ENCODE measurements at regions not wholly inside any gene's neighbourhood (a gene's known extent, or its start where the extent isn't known, plus 50 kb on each side); places are given as distances from the start of the nearest gene placed in this dataset.

DNA sequence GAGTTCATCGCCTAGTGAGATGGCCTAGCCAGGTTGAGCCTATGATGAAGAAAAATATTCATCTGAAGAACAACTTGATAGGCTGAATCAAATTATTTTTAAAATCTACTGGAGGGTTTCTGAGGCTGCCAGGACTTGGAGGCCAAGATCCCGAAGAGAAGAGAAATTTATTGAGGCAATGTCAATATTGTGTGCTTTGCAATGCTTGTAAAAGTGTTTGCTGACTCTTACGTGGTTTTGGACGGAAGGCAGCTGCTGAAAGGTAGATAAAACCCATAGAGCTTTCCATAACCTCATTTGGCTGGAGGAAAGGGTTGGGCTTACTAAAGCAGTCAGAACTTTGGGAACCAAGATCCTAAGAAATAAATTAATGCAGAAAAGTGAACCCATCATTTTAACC, 361.0 kb upstream of the IL12A start:
- H3K4me1 ChIP-seq (ENCODE audit: control insufficient read depth in 2 of 2, insufficient read depth in 2 of 2, low read length in 2 of 2): no peaks in the 10 kb centered on the region
- H3K4me3 ChIP-seq (ENCODE audit: low read length in 2 of 2): no peak overlapping the region
- no peaks in the 10 kb centered on the region for H3K9me3 ChIP-seq (ENCODE audit: control insufficient read depth in 2 of 2, insufficient read depth in 1 of 2, low read length in 1 of 2)
- H3K27me3 ChIP-seq (ENCODE audit: control insufficient read depth in 2 of 2, insufficient read depth in 1 of 2, low read length in 1 of 2): no peaks in the 10 kb centered on the region
- H3K27ac ChIP-seq (ENCODE audit: low read depth in 1 of 2, low read length in 1 of 2): no peak overlapping the region
- DNase-seq (ENCODE audit: low read depth in 6 of 9, low spot score in 9 of 9): no peak
- 88% methylated on average over 4 of the region's 4 CpGs for WGBS
- H3K36me3 ChIP-seq (ENCODE audit: control insufficient read depth in 2 of 2, insufficient read depth in 2 of 2, low read length in 1 of 2): no peaks in the 10 kb centered on the region

DNA sequence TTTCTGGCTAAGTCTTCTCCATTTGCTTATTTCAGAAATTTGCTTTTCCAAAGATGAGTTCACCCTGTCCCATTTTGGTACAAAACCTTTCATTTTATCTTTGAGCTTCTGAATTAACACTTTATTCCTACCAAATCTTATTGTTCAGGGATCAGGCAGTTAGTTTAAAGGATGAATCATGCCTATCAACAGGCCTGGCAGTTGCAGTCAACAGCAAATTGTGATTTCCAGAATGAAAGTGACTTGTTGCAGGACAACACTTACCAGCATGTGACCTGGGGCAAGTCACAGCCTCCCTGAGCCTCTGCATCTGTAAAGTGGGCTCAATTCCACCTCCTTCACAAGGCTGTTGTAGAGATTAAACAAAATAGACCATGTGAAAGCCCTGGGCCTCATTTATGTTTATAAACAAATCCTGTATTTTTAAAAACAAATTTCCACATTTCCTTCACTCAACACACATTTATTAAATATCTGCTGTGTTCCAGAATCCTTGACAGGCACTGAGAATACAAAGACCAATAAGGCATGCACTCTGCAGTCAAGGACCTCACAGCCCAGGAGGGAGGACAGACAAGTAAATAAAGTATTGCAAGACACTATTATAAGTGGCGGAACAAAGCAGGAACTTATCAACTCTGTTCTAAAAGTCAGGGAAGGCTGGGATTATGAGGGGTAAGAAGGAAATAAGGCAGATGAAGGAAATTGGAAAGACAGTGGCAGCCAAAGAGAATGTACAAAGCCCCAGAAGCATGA, 359.1 kb upstream of the IL12A start:
- 100% methylated on average over 1 of the region's 1 CpG for WGBS
- H3K4me3 ChIP-seq (ENCODE audit: low read length in 2 of 2): no peak overlapping the region
- no peak overlapping the region for H3K27ac ChIP-seq (ENCODE audit: low read depth in 1 of 2, low read length in 1 of 2)
- H3K4me1 ChIP-seq (ENCODE audit: control insufficient read depth in 2 of 2, insufficient read depth in 2 of 2, low read length in 2 of 2): no peaks in the 10 kb centered on the region
- H3K36me3 ChIP-seq (ENCODE audit: control insufficient read depth in 2 of 2, insufficient read depth in 2 of 2, low read length in 1 of 2): no peaks in the 10 kb centered on the region
- H3K9me3 ChIP-seq (ENCODE audit: control insufficient read depth in 2 of 2, insufficient read depth in 1 of 2, low read length in 1 of 2): no peaks in the 10 kb centered on the region
- DNase-seq (ENCODE audit: low read depth in 6 of 9, low spot score in 9 of 9): no peak
- no peaks in the 10 kb centered on the region for H3K27me3 ChIP-seq (ENCODE audit: control insufficient read depth in 2 of 2, insufficient read depth in 1 of 2, low read length in 1 of 2)

DNA sequence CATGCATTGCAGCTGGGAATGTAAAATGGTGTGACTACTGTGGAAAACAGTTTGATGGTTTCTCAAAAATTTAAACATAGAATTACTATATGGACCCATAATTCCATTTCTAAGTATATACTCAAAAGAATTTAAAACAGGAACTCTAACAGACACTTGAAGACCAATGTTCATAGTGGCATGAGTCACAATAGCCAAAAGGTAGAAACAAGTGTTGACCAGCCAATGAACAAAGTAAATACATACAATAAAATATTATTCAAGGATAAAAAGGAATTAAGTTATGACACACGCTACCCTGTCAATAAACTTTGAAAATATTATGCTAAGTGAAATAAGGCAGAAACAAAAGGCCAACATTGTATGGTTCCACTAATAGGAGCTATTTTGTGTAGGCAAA, 357.4 kb upstream of the IL12A start:
- Histone ChIP-seq H3K36me3 (ENCODE audit: control insufficient read depth in 2 of 2, insufficient read depth in 2 of 2, low read length in 1 of 2) (no peaks in the 10 kb centered on the region), H3K9me3 (ENCODE audit: control insufficient read depth in 2 of 2, insufficient read depth in 1 of 2, low read length in 1 of 2) (no peaks in the 10 kb centered on the region), H3K4me3 (ENCODE audit: low read length in 2 of 2) (no peak overlapping the region), H3K4me1 (ENCODE audit: control insufficient read depth in 2 of 2, insufficient read depth in 2 of 2, low read length in 2 of 2) (no peaks in the 10 kb centered on the region), H3K27me3 (ENCODE audit: control insufficient read depth in 2 of 2, insufficient read depth in 1 of 2, low read length in 1 of 2) (no peaks in the 10 kb centered on the region), H3K27ac (ENCODE audit: low read depth in 1 of 2, low read length in 1 of 2) (no peak overlapping the region)
- DNase-seq (ENCODE audit: low read depth in 6 of 9, low spot score in 9 of 9): no peak
- 97% methylated on average over 1 of the region's 1 CpG for WGBS

DNA sequence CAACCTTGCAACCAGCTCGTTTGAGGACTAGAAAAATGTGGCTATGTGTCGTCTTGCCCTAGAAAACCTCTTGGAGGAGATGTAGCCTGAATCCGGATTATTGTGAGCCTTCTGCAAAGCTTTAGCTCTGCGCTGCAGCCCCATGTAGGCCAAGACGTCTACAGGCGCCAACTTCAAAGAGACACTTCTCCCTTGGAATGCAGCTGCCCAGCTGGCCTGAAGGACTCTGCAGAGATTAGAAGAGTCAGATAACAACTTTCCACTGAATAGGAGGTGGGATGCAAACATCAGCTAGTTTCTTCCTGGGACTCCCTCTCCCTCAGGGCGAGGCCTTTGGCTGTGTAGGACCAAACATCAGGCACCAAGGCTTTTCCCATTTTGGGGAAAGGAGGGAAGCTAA, 356.5 kb upstream of the IL12A start:
- no peak overlapping the region for H3K4me3 ChIP-seq (ENCODE audit: low read length in 2 of 2)
- no peaks in the 10 kb centered on the region for H3K27me3 ChIP-seq (ENCODE audit: control insufficient read depth in 2 of 2, insufficient read depth in 1 of 2, low read length in 1 of 2)
- 83% methylated on average over 7 of the region's 7 CpGs for WGBS
- no peaks in the 10 kb centered on the region for H3K9me3 ChIP-seq (ENCODE audit: control insufficient read depth in 2 of 2, insufficient read depth in 1 of 2, low read length in 1 of 2)
- no peaks in the 10 kb centered on the region for H3K4me1 ChIP-seq (ENCODE audit: control insufficient read depth in 2 of 2, insufficient read depth in 2 of 2, low read length in 2 of 2)
- DNase-seq (ENCODE audit: low read depth in 6 of 9, low spot score in 9 of 9): no peak
- no peaks in the 10 kb centered on the region for H3K36me3 ChIP-seq (ENCODE audit: control insufficient read depth in 2 of 2, insufficient read depth in 2 of 2, low read length in 1 of 2)
- H3K27ac ChIP-seq (ENCODE audit: low read depth in 1 of 2, low read length in 1 of 2): no peak overlapping the region

DNA sequence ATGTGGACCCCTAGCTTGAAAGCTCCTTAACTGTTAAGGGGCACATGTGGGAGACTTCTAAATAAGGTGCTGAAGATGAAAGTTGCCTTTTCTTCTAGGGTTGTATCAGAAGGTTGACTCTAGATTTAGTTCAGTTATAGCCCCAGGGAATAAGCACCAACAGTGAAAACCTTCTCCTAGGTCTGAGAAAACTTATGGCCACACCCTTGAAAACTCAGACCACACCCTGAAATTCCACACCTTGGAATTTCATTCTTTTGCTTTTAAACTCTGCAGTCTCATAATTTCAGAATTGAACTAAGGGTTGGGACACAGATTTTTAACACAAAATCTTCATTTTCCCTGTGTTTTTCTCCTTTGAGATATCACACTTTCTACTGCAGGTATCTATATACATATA, 355.8 kb upstream of the IL12A start:
- Histone ChIP-seq H3K36me3 (ENCODE audit: control insufficient read depth in 2 of 2, insufficient read depth in 2 of 2, low read length in 1 of 2) (no peaks in the 10 kb centered on the region), H3K4me3 (ENCODE audit: low read length in 2 of 2) (no peak overlapping the region), H3K4me1 (ENCODE audit: control insufficient read depth in 2 of 2, insufficient read depth in 2 of 2, low read length in 2 of 2) (no peaks in the 10 kb centered on the region), H3K27ac (ENCODE audit: low read depth in 1 of 2, low read length in 1 of 2) (no peak overlapping the region), H3K9me3 (ENCODE audit: control insufficient read depth in 2 of 2, insufficient read depth in 1 of 2, low read length in 1 of 2) (no peaks in the 10 kb centered on the region), H3K27me3 (ENCODE audit: control insufficient read depth in 2 of 2, insufficient read depth in 1 of 2, low read length in 1 of 2) (no peaks in the 10 kb centered on the region)
- no peak for DNase-seq (ENCODE audit: low read depth in 6 of 9, low spot score in 9 of 9)

DNA sequence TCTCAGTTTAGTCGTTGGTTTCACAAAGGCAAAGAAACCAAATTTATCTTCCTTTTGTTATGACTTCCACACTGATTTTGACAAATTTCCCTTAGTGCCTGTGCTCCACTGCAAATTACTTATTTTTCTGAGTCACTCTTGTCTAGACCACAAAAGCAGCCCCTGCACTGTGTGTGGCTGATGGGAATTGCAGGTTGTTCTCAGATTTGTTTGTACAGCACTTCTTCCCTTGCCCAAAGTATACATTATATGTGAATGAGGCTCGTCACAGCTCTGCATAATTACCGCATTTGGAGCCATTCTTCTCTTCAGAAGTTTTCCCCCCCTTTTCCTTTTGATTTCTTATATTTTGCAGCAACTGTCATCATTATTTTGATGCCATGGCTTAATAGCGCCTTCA, 354.2 kb upstream of the IL12A start:
- Histone ChIP-seq H3K27me3 (ENCODE audit: control insufficient read depth in 2 of 2, insufficient read depth in 1 of 2, low read length in 1 of 2) (no peaks in the 10 kb centered on the region), H3K9me3 (ENCODE audit: control insufficient read depth in 2 of 2, insufficient read depth in 1 of 2, low read length in 1 of 2) (no peaks in the 10 kb centered on the region), H3K4me1 (ENCODE audit: control insufficient read depth in 2 of 2, insufficient read depth in 2 of 2, low read length in 2 of 2) (no peaks in the 10 kb centered on the region), H3K27ac (ENCODE audit: low read depth in 1 of 2, low read length in 1 of 2) (no peak overlapping the region), H3K4me3 (ENCODE audit: low read length in 2 of 2) (no peak overlapping the region), H3K36me3 (ENCODE audit: control insufficient read depth in 2 of 2, insufficient read depth in 2 of 2, low read length in 1 of 2) (no peaks in the 10 kb centered on the region)
- WGBS: 67% methylated on average over 4 of the region's 4 CpGs
- no peak for DNase-seq (ENCODE audit: low read depth in 6 of 9, low spot score in 9 of 9)

DNA sequence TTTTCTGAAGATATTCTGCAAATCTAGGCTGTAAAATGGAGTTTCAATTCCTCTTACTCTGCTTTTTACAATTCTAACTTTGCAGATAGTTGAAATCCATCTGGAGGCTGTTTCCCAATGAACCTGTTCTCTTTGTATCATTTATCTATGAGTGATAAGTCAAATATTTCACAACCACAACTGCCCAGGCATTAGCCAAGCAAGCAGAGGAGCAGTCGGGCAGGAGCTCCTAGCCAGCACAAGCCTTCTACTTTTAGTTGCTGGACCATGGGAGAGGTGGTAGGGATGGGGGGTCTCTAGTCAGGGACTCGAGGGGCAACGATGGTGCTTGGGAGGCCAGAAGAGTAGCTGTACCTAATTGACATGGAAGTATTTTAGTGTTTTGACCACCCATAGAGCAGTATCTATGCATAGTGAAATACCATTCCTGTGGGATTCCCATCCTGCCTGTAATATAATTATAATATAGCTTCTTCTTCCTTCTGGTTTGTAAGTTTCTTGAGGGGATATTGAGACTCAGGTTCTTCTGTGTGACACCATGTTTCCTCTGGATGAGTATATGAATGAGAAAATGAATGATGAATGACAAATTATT, 353.5 kb upstream of the IL12A start:
- 92% methylated on average over 3 of the region's 3 CpGs for WGBS
- no peak overlapping the region for H3K27ac ChIP-seq (ENCODE audit: low read depth in 1 of 2, low read length in 1 of 2)

DNA sequence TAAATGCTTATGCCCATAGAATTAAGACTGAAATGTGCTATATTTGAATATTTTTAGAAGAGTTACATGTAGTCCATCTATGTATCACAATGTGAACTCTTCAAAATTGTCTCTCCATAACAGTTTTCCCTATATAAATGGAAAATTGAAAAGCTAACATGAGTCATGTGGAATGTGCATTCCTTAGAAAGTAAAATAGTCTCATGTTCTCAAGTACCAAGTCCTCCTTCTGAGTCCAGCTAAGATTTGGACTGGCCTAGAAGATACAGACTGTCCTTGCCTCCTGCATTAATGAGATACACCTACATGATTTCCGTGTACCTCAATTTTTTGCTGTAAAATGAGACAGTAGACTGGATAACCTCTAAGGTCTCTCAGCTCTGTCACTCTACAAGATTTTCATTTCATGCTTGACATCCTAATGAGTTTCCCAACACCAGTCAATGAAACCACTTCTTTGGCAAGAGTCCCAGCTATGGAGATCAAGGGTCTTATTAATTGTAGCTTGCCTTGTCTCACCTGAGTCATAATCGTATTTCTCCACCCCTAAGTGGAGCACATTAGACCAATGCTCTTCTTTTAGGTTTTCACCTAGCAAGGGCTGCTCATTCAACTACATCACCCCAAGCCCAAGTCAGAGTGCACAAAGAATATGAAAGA, 350.6 kb upstream of the IL12A start:
- Histone ChIP-seq H3K9me3 (ENCODE audit: control insufficient read depth in 2 of 2, insufficient read depth in 1 of 2, low read length in 1 of 2) (no peaks in the 10 kb centered on the region), H3K36me3 (ENCODE audit: control insufficient read depth in 2 of 2, insufficient read depth in 2 of 2, low read length in 1 of 2) (no peaks in the 10 kb centered on the region), H3K27ac (ENCODE audit: low read depth in 1 of 2, low read length in 1 of 2) (no peak overlapping the region), H3K4me3 (ENCODE audit: low read length in 2 of 2) (no peak overlapping the region), H3K27me3 (ENCODE audit: control insufficient read depth in 2 of 2, insufficient read depth in 1 of 2, low read length in 1 of 2) (no peaks in the 10 kb centered on the region), H3K4me1 (ENCODE audit: control insufficient read depth in 2 of 2, insufficient read depth in 2 of 2, low read length in 2 of 2) (no peaks in the 10 kb centered on the region)
- 93% methylated on average over 2 of the region's 2 CpGs for WGBS
- no peak for DNase-seq (ENCODE audit: low read depth in 6 of 9, low spot score in 9 of 9)

More for the DNA sequence above, 353.5 kb upstream of the IL12A start:
- Histone ChIP-seq H3K27me3 (ENCODE audit: control insufficient read depth in 2 of 2, insufficient read depth in 1 of 2, low read length in 1 of 2) (no peaks in the 10 kb centered on the region), H3K4me3 (ENCODE audit: low read length in 2 of 2) (no peak overlapping the region), H3K36me3 (ENCODE audit: control insufficient read depth in 2 of 2, insufficient read depth in 2 of 2, low read length in 1 of 2) (no peaks in the 10 kb centered on the region), H3K9me3 (ENCODE audit: control insufficient read depth in 2 of 2, insufficient read depth in 1 of 2, low read length in 1 of 2) (no peaks in the 10 kb centered on the region), H3K4me1 (ENCODE audit: control insufficient read depth in 2 of 2, insufficient read depth in 2 of 2, low read length in 2 of 2) (no peaks in the 10 kb centered on the region)
- no peak for DNase-seq (ENCODE audit: low read depth in 6 of 9, low spot score in 9 of 9)

DNA sequence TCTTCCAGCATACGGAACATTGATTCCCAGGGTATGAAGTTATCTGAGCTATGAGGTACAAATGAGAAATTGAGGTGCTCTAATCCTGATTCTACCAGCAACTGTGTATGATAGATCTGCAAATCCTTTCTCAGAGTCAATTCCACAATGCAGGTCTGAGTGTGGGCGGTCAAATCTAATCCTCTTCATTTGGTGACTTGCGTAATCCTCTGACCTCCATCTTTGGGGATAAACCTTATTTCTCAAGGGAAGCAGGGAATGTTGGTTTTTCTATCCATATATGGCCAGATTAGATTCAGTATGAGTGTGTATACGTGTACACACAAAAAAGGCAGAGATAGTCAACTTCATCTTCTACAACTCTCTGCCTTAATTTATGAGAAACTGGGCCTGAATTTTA, 348.4 kb upstream of the IL12A start:
- Histone ChIP-seq H3K27ac (ENCODE audit: low read depth in 1 of 2, low read length in 1 of 2) (no peak overlapping the region), H3K4me3 (ENCODE audit: low read length in 2 of 2) (no peak overlapping the region), H3K4me1 (ENCODE audit: control insufficient read depth in 2 of 2, insufficient read depth in 2 of 2, low read length in 2 of 2) (no peaks in the 10 kb centered on the region), H3K36me3 (ENCODE audit: control insufficient read depth in 2 of 2, insufficient read depth in 2 of 2, low read length in 1 of 2) (no peaks in the 10 kb centered on the region), H3K27me3 (ENCODE audit: control insufficient read depth in 2 of 2, insufficient read depth in 1 of 2, low read length in 1 of 2) (no peaks in the 10 kb centered on the region), H3K9me3 (ENCODE audit: control insufficient read depth in 2 of 2, insufficient read depth in 1 of 2, low read length in 1 of 2) (no peaks in the 10 kb centered on the region)
- DNase-seq (ENCODE audit: low read depth in 6 of 9, low spot score in 9 of 9): no peak
- 98% methylated on average over 4 of the region's 4 CpGs for WGBS

Data from thymus (tissue), 11 donors.